Parathyroid adenoma (tissue), 2 donors: ENCODE measurements at regions not wholly inside any gene's neighbourhood (a gene's known extent, or its start where the extent isn't known, plus 50 kb on each side); places are given as distances from the start of the nearest gene placed in this dataset.
A peak's percentile ranks its signal among the peaks of the same experiment; 100 is the strongest.
"Not testable (repeated sequence)": the region's sequence is repeated elsewhere in the genome, so short reads cannot be mapped to it uniquely, and the experiment has no call there.

Experiments
- H2AFZ ChIP-seq: fragments of 300-600 bp; sonication (generic); one replicate; pipeline ENCODE4 v1.7.0; 2017; ENCODE audit warnings: antibody characterized with exemption, mild to moderate bottlenecking
- H3K27ac ChIP-seq: fragments of 300-600 bp; sonication (generic); one replicate; pipeline ENCODE4 v1.7.0; 2017
- H3K27me3 ChIP-seq: fragments of 300-600 bp; sonication (generic); one replicate; pipeline ENCODE4 v1.7.0; 2017; ENCODE audit warnings: low read length; ENCODE audit not compliant: control insufficient read depth, insufficient read depth
- H3K36me3 ChIP-seq: fragments of 300-600 bp; sonication (generic); one replicate; pipeline ENCODE4 v1.7.0; 2017; ENCODE audit warnings: low read length; ENCODE audit not compliant: control insufficient read depth, insufficient read depth
- H3K4me1 ChIP-seq: fragments of 300-600 bp; sonication (generic); one replicate; pipeline ENCODE4 v1.7.0; 2017; ENCODE audit warnings: control low read depth
- H3K4me2 ChIP-seq: fragments of 300-600 bp; sonication (generic); one replicate; pipeline ENCODE4 v1.7.0; 2017; ENCODE audit warnings: low read length
- H3K4me3 ChIP-seq: fragments of 300-600 bp; sonication (generic); one replicate; pipeline ENCODE4 v1.7.0; 2017; ENCODE audit warnings: low read depth, low read length
- H3K79me2 ChIP-seq: fragments of 300-600 bp; sonication (generic); one replicate; pipeline ENCODE4 v1.7.0; 2017; ENCODE audit warnings: control low read depth
- H3K9ac ChIP-seq: fragments of 300-600 bp; sonication (generic); one replicate; pipeline ENCODE4 v1.7.0; 2017; ENCODE audit warnings: mild to moderate bottlenecking
- H3K9me3 ChIP-seq: fragments of 300-600 bp; sonication (generic); one replicate; pipeline ENCODE4 v1.7.0; 2017; ENCODE audit warnings: low read length; ENCODE audit not compliant: control insufficient read depth
- CTCF ChIP-seq: fragments of 300-600 bp; sonication (generic); IDR thresholded peaks from one replicate; pipeline ENCODE4 v1.7.0; 2017; ENCODE audit warnings: antibody characterized with exemption, mild to moderate bottlenecking
- donor health status: primary hyperparathyroidism.

- not testable (repeated sequence) for H2AFZ ChIP-seq, H3K79me2 ChIP-seq, H3K4me1 ChIP-seq, H3K9me3 ChIP-seq, H3K9ac ChIP-seq, H3K27me3 ChIP-seq, H3K4me2 ChIP-seq, H3K4me3 ChIP-seq, H3K36me3 ChIP-seq, H3K27ac ChIP-seq
Observed at GRCh38 chr9:63822615-63823374, 1462.2 kb downstream of the FOXD4L5 start.

- not testable (repeated sequence) for H3K4me3 ChIP-seq, H3K9ac ChIP-seq, H3K4me2 ChIP-seq, H3K9me3 ChIP-seq, H3K27me3 ChIP-seq, H3K79me2 ChIP-seq, H2AFZ ChIP-seq, H3K27ac ChIP-seq, H3K4me1 ChIP-seq, H3K36me3 ChIP-seq
Observed at GRCh38 chr9:63821293-63821692, 1463.7 kb downstream of the FOXD4L5 start.

- not testable (repeated sequence) for H3K9ac ChIP-seq, H3K27ac ChIP-seq, H3K79me2 ChIP-seq, H3K4me1 ChIP-seq, H3K27me3 ChIP-seq, H3K4me3 ChIP-seq, H2AFZ ChIP-seq, H3K4me2 ChIP-seq, H3K9me3 ChIP-seq, H3K36me3 ChIP-seq
Observed at GRCh38 chr9:63820882-63821281, 1464.1 kb downstream of the FOXD4L5 start.

- H3K4me1 ChIP-seq, H3K79me2 ChIP-seq, H3K4me2 ChIP-seq, H3K9me3 ChIP-seq, H3K4me3 ChIP-seq, H3K9ac ChIP-seq, H3K27ac ChIP-seq, H3K36me3 ChIP-seq, H3K27me3 ChIP-seq, H2AFZ ChIP-seq: not testable (repeated sequence)
Observed at GRCh38 chr9:63820383-63820782, 1464.6 kb downstream of the FOXD4L5 start.

- Histone ChIP-seq H3K36me3 (no peaks in the 10 kb centered on the region), H3K4me1 (no peaks in the 10 kb centered on the region), H3K27me3 (no peaks in the 10 kb centered on the region), H3K9me3 (no peaks in the 10 kb centered on the region), H3K4me2 (no peak overlapping the region), H2AFZ (peak overlapping the region; percentile 66), H3K4me3 (no peak overlapping the region), H3K79me2 (no peaks in the 10 kb centered on the region), H3K9ac (no peak overlapping the region), H3K27ac (no peak overlapping the region)
- no peak for TF ChIP-seq CTCF
Observed at GRCh38 chr9:63817622-63818518, 1467.1 kb downstream of the FOXD4L5 start.

- H3K9me3 ChIP-seq = no peaks in the 10 kb centered on the region
- no peak overlapping the region for H3K4me2 ChIP-seq
- H3K36me3 ChIP-seq = no peaks in the 10 kb centered on the region
- no peaks in the 10 kb centered on the region for H3K79me2 ChIP-seq
- H3K27me3 ChIP-seq = no peaks in the 10 kb centered on the region
- no peak overlapping the region for H3K4me3 ChIP-seq
- H2AFZ ChIP-seq = peak overlapping the region; percentile 60
- TF ChIP-seq CTCF = no peak
- H3K9ac ChIP-seq = no peak overlapping the region
- H3K27ac ChIP-seq = no peak overlapping the region
- H3K4me1 ChIP-seq = no peaks in the 10 kb centered on the region
Observed at GRCh38 chr9:63816751-63817621, 1468.0 kb downstream of the FOXD4L5 start.

- not testable (repeated sequence) for H3K27me3 ChIP-seq, H3K4me3 ChIP-seq, H3K79me2 ChIP-seq, H3K9ac ChIP-seq, H3K4me1 ChIP-seq, H3K27ac ChIP-seq, H3K4me2 ChIP-seq, H2AFZ ChIP-seq, H3K36me3 ChIP-seq, H3K9me3 ChIP-seq
Observed at GRCh38 chr9:63814970-63815669, 1469.9 kb downstream of the FOXD4L5 start.

GRCh38 chr9:63813391-63814021, 1471.5 kb downstream of the FOXD4L5 start:
- not testable (repeated sequence) for H3K9me3 ChIP-seq, H3K27ac ChIP-seq, H3K4me3 ChIP-seq, H3K9ac ChIP-seq, H3K79me2 ChIP-seq, H3K4me2 ChIP-seq, H2AFZ ChIP-seq, H3K36me3 ChIP-seq, H3K4me1 ChIP-seq, H3K27me3 ChIP-seq
